ENCODE measurements at regions not wholly inside any gene's neighbourhood (a gene's known extent, or its start where the extent isn't known, plus 50 kb on each side); places are given as distances from the start of the nearest gene placed in this dataset.

- H3K27me3 ChIP-seq, result peaks cover 16% of the 10 kb centered on the region
- no peaks in the 10 kb centered on the region for H3K9me3 ChIP-seq
- H3K4me1 ChIP-seq (ENCODE audit: control insufficient read depth in 1 of 2, insufficient read depth in 1 of 2, low read depth in 1 of 2, low read length in 1 of 2), result no peaks in the 10 kb centered on the region
- H3K4me3 ChIP-seq (ENCODE audit: low read depth in 1 of 2, low read length in 1 of 2), result no peak overlapping the region
- no peaks in the 10 kb centered on the region for H3K36me3 ChIP-seq
- no peak for TF ChIP-seq CTCF (IDR thresholded peaks at IDR 0.05)
- H3K27ac ChIP-seq, result no peak overlapping the region
Measured at GRCh38 chr1:19013826-19014548, 57.5 kb upstream of the IFFO2 start.

- Histone ChIP-seq H3K9me3 (no peaks in the 10 kb centered on the region), H3K4me1 (ENCODE audit: control insufficient read depth in 1 of 2, insufficient read depth in 1 of 2, low read depth in 1 of 2, low read length in 1 of 2) (no peaks in the 10 kb centered on the region), H3K27me3 (peaks cover 26% of the 10 kb centered on the region), H3K4me3 (ENCODE audit: low read depth in 1 of 2, low read length in 1 of 2) (no peak overlapping the region), H3K27ac (no peak overlapping the region), H3K36me3 (no peaks in the 10 kb centered on the region)
- TF ChIP-seq CTCF (IDR thresholded peaks at IDR 0.05), result no peak
Measured at GRCh38 chr1:19011845-19012231, 55.4 kb upstream of the IFFO2 start.

- Histone ChIP-seq H3K4me1 (ENCODE audit: control insufficient read depth in 1 of 2, insufficient read depth in 1 of 2, low read depth in 1 of 2, low read length in 1 of 2) (no peaks in the 10 kb centered on the region), H3K27ac (no peak overlapping the region), H3K9me3 (no peaks in the 10 kb centered on the region), H3K4me3 (ENCODE audit: low read depth in 1 of 2, low read length in 1 of 2) (no peak overlapping the region), H3K36me3 (no peaks in the 10 kb centered on the region), H3K27me3 (peaks cover 33% of the 10 kb centered on the region)
- no peak for TF ChIP-seq CTCF (IDR thresholded peaks at IDR 0.05)
Measured at GRCh38 chr1:19010995-19011844, 54.7 kb upstream of the IFFO2 start.

- H3K36me3 ChIP-seq, result no peaks in the 10 kb centered on the region
- H3K27ac ChIP-seq, result no peak overlapping the region
- H3K4me3 ChIP-seq (ENCODE audit: low read depth in 1 of 2, low read length in 1 of 2), result no peak overlapping the region
- no peaks in the 10 kb centered on the region for H3K4me1 ChIP-seq (ENCODE audit: control insufficient read depth in 1 of 2, insufficient read depth in 1 of 2, low read depth in 1 of 2, low read length in 1 of 2)
- H3K27me3 ChIP-seq, result peaks cover 40% of the 10 kb centered on the region
- H3K9me3 ChIP-seq, result no peaks in the 10 kb centered on the region
- TF ChIP-seq CTCF (IDR thresholded peaks at IDR 0.05), result no peak
Measured at GRCh38 chr1:19010503-19010902, 54.0 kb upstream of the IFFO2 start.

GRCh38 chr1:19009882-19010321 lies 53.4 kb upstream of the IFFO2 start:
- Histone ChIP-seq H3K4me3 (ENCODE audit: low read depth in 1 of 2, low read length in 1 of 2) (no peak overlapping the region), H3K27ac (no peak overlapping the region), H3K9me3 (no peaks in the 10 kb centered on the region), H3K4me1 (ENCODE audit: control insufficient read depth in 1 of 2, insufficient read depth in 1 of 2, low read depth in 1 of 2, low read length in 1 of 2) (no peaks in the 10 kb centered on the region), H3K27me3 (peaks cover 46% of the 10 kb centered on the region), H3K36me3 (no peaks in the 10 kb centered on the region)
- TF ChIP-seq CTCF (IDR thresholded peaks at IDR 0.05), result no peak

Measured in neutrophil (primary cell).